Activated B cell treated with CpG ODN at 0.5 μM for 24 hours (primary cell): ENCODE measurements at regions not wholly inside any gene's neighbourhood (a gene's known extent, or its start where the extent isn't known, plus 50 kb on each side); places are given as distances from the start of the nearest gene placed in this dataset.

Experiments used
- ATAC-seq: fragments of 200-7000 bp; cut with Tn5 transposase; one replicate; pipeline ENCODE4 v1.10.0; 2021; ENCODE audit warnings: low read depth, mild to moderate bottlenecking, moderate library complexity
- CTCF ChIA-PET: fragments of 350-600 bp; sonication (Branson Sonifier 250); formaldehyde crosslinking; loops from one replicate; lab custom pipeline; 2021; ENCODE audit warnings: antibody characterized with exemption; lab: Charles Lee
- POLR2A ChIA-PET: fragments of 350-600 bp; sonication (Branson Sonifier 250); formaldehyde crosslinking; loops from one replicate; lab custom pipeline; 2021; ENCODE audit warnings: antibody characterized with exemption; lab: Charles Lee
- DNase-seq: peaks from one replicate; pipeline ENCODE4 v3.0.0; 2022
- H3K27ac Mint-ChIP-seq: one replicate; pipeline ENCODE4 v1.8.0; 2020; ENCODE audit warnings: mixed read lengths
- H3K27me3 Mint-ChIP-seq: one replicate; pipeline ENCODE4 v1.8.0; 2021; ENCODE audit warnings: mixed read lengths
- H3K36me3 Mint-ChIP-seq: one replicate; pipeline ENCODE4 v1.8.0; 2021; ENCODE audit warnings: low read depth, mixed read lengths
- H3K4me1 Mint-ChIP-seq: one replicate; pipeline ENCODE4 v1.8.0; 2021; ENCODE audit warnings: mixed read lengths
- H3K4me3 Mint-ChIP-seq: one replicate; pipeline ENCODE4 v1.8.0; 2020; ENCODE audit warnings: mild to moderate bottlenecking, mixed read lengths
- H3K9me3 Mint-ChIP-seq: one replicate; pipeline ENCODE4 v1.8.0; 2020; ENCODE audit warnings: mixed read lengths
- CTCF ChIP-seq: fragments of 200-600 bp; IDR thresholded peaks from one replicate; pipeline ENCODE4 v1.8.0; 2022; ENCODE audit warnings: antibody characterized with exemption, mild to moderate bottlenecking
- intact Hi-C: fragments of 100-400 bp; cut with micrococcal nuclease; formaldehyde crosslinking; loops from one replicate; pipeline ENCODE4 v1.15.1; 2024

- H3K36me3 Mint-ChIP-seq, result no peaks in the 10 kb centered on the region
- no peak for TF ChIP-seq CTCF
- H3K27ac Mint-ChIP-seq, result no peak overlapping the region
- POLR2A ChIA-PET, result no interaction called here
- intact Hi-C loops, result no loop called here
- no peak for DNase-seq
- H3K27me3 Mint-ChIP-seq, result peaks cover 10% of the 10 kb centered on the region
- H3K4me3 Mint-ChIP-seq, result no peak overlapping the region
- CTCF ChIA-PET, result no interaction called here
- no peak for ATAC-seq
- H3K4me1 Mint-ChIP-seq, result no peaks in the 10 kb centered on the region
- H3K9me3 Mint-ChIP-seq, result no peaks in the 10 kb centered on the region
Measured at GRCh38 chr4:74665876-74666275, 128.4 kb downstream of the BTC start.

GRCh38 chr4:74667438-74667837 is 126.9 kb downstream of the BTC start:
- no peaks in the 10 kb centered on the region for H3K36me3 Mint-ChIP-seq
- no peaks in the 10 kb centered on the region for H3K4me1 Mint-ChIP-seq
- no peak for TF ChIP-seq CTCF
- H3K27me3 Mint-ChIP-seq, result peaks cover 10% of the 10 kb centered on the region
- POLR2A ChIA-PET, result no interaction called here
- no peak overlapping the region for H3K27ac Mint-ChIP-seq
- intact Hi-C loops, result no loop called here
- H3K9me3 Mint-ChIP-seq, result no peaks in the 10 kb centered on the region
- H3K4me3 Mint-ChIP-seq, result no peak overlapping the region
- ATAC-seq, result no peak
- CTCF ChIA-PET, result interaction anchor here (1.2 kb wide), 1 partner anchor 8 kb away, joined by 4 read pairs; no protein-coding TSS in a partner anchor
- no peak for DNase-seq

DNA sequence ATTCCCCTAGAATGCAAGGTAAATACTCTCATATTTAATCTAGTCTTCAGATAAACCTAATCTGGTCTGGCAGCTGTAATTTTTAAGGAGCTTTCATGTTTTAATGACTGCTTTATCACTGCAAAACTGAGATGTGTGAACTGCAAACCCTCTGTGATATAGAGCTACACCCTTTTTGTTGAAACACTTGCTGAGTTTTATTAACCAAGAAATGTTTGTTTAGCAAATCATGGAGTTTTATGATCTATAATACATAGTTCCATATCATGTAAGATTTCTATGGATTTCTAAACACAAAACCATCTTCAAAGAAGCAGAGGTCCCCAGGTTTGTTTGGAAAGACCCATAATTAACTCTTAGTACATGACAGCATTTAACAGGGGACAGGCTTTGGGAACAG is 126.4 kb downstream of the BTC start:
- ATAC-seq (no peak), DNase-seq (no peak)
- no peaks in the 10 kb centered on the region for H3K4me1 Mint-ChIP-seq
- ChIA-PET CTCF (interaction anchor here (1.0 kb wide), 1 partner anchor 290 kb away, joined by 5 read pairs; no protein-coding TSS in a partner anchor), POLR2A (no interaction called here)
- intact Hi-C loops, result no loop called here
- H3K27ac Mint-ChIP-seq, result no peak overlapping the region
- no peaks in the 10 kb centered on the region for H3K36me3 Mint-ChIP-seq
- no peaks in the 10 kb centered on the region for H3K9me3 Mint-ChIP-seq
- no peak for TF ChIP-seq CTCF
- peaks cover 10% of the 10 kb centered on the region for H3K27me3 Mint-ChIP-seq
- H3K4me3 Mint-ChIP-seq, result no peak overlapping the region

DNA sequence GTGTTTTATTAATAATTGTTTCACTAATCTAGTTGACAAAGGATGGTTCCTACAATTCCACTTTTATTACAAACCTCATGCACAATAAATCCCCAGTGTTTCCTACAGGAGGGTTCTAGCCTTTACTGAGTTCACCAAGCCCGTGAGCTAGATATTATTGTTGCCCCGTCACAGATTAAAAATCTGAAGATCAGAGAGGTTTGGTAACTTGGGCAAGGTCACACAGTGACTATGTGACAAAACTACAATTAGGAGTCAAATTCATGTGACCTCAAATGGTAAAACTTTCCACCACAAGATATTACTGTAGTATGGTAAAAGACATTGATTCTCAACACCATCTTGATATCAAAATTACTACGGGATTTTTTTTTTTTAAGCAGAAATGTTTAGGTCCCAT is 124.6 kb downstream of the BTC start:
- Mint-ChIP-seq H3K4me1 (no peaks in the 10 kb centered on the region), H3K27me3 (peaks cover 6% of the 10 kb centered on the region), H3K36me3 (no peaks in the 10 kb centered on the region), H3K27ac (no peak overlapping the region), H3K9me3 (no peaks in the 10 kb centered on the region), H3K4me3 (no peak overlapping the region)
- ChIA-PET POLR2A (no interaction called here), CTCF (interaction anchor here (0.8 kb wide), 1 partner anchor 441 kb away, joined by 3 read pairs; no protein-coding TSS in a partner anchor)
- no peak for DNase-seq
- ATAC-seq, result no peak
- no peak for TF ChIP-seq CTCF
- intact Hi-C loops, result loop anchor here (2.0 to 5.0 kb wide), 2 partner anchors 137 to 222 kb away; partner anchors contain the start of gene AREG

DNA sequence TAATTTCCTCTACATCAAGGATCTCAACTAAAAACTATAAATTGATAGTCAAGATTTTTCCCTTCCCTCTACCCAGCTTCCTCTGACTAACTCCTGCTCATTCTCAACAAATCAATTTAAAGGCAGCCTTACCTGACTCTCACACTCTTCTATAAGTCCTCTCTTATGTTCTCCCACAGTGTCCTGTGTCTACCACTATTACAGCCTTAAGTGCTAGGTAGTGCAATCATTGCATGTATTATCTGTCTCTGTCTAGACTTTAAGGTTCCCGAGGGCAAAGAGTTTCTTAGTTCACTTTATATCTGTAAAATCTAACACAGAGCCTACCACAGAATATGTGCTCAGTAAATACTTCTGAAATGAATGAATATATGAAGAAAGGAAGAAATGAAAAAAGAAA is 123.7 kb downstream of the BTC start:
- Mint-ChIP-seq H3K9me3 (no peaks in the 10 kb centered on the region), H3K36me3 (no peaks in the 10 kb centered on the region), H3K4me1 (no peaks in the 10 kb centered on the region), H3K27ac (no peak overlapping the region), H3K27me3 (peaks cover 6% of the 10 kb centered on the region), H3K4me3 (no peak overlapping the region)
- POLR2A ChIA-PET, result no interaction called here
- intact Hi-C loops, result loop anchor here (2.0 to 5.0 kb wide), 2 partner anchors 138 to 223 kb away; partner anchors contain the start of gene AREG
- DNase-seq (no peak), ATAC-seq (no peak)
- CTCF ChIA-PET, result interaction anchor here (1.0 kb wide), 1 partner anchor 482 kb away, joined by 5 read pairs; no protein-coding TSS in a partner anchor
- TF ChIP-seq CTCF, result no peak
